Smooth muscle cell (in vitro differentiated cells): ENCODE measurements at regions not wholly inside any gene's neighbourhood (a gene's known extent, or its start where the extent isn't known, plus 50 kb on each side); places are given as distances from the start of the nearest gene placed in this dataset.

Experiments used
- DNase-seq: peaks from one replicate; lab custom pipeline; 2025; ENCODE audit not compliant: unreplicated experiment; lab: John Stamatoyannopoulos, UW
- H2AFZ ChIP-seq: fragments of 200-600 bp; sonication (generic); 2 replicates; pipeline ENCODE4 v1.6.0; 2016; ENCODE audit warnings: antibody characterized with exemption, low read depth, mild to moderate bottlenecking
- H3F3A ChIP-seq: fragments of 200-600 bp; sonication (generic); 2 replicates; pipeline ENCODE4 v1.6.0; 2017; ENCODE audit warnings: antibody characterized with exemption, low read depth
- H3K27ac ChIP-seq: fragments of 200-600 bp; sonication (generic); 2 replicates; pipeline ENCODE4 v1.5.1; 2016; ENCODE audit warnings: low read depth, mild to moderate bottlenecking
- H3K27me3 ChIP-seq: fragments of 200-600 bp; sonication (generic); 2 replicates; pipeline ENCODE4 v1.6.1; 2016; ENCODE audit warnings: low read depth, mild to moderate bottlenecking
- H3K36me3 ChIP-seq: fragments of 200-600 bp; sonication (generic); 2 replicates; pipeline ENCODE4 v1.5.1; 2016; ENCODE audit warnings: low read depth
- H3K4me1 ChIP-seq: fragments of 200-600 bp; sonication (generic); 2 replicates; pipeline ENCODE4 v1.5.1; 2016; ENCODE audit warnings: low read depth
- H3K4me2 ChIP-seq: fragments of 200-600 bp; sonication (generic); 2 replicates; pipeline ENCODE4 v1.6.0; 2016; ENCODE audit warnings: mild to moderate bottlenecking
- H3K4me3 ChIP-seq: fragments of 200-600 bp; sonication (generic); 2 replicates; pipeline ENCODE4 v1.5.1; 2016; ENCODE audit warnings: mild to moderate bottlenecking
- H3K79me2 ChIP-seq: fragments of 200-600 bp; sonication (generic); 2 replicates; pipeline ENCODE4 v1.6.0; 2016; ENCODE audit warnings: low read depth, mild to moderate bottlenecking
- H3K9ac ChIP-seq: fragments of 200-600 bp; sonication (generic); 2 replicates; pipeline ENCODE4 v1.6.0; 2016; ENCODE audit warnings: low read depth
- H3K9me3 ChIP-seq: fragments of 200-600 bp; sonication (generic); replicated peaks from 2 replicates; pipeline ENCODE4 v1.5.1; 2016; ENCODE audit warnings: low read depth
- H4K20me1 ChIP-seq: fragments of 200-600 bp; sonication (generic); 2 replicates; pipeline ENCODE4 v1.6.0; 2016; ENCODE audit warnings: low read depth
- WGBS: methylation state at CpG from one replicate; pipeline ENCODE4 v1.1.7; 2016; ENCODE audit warnings: low lambda C conversion rate; 5-methylcytosine and 5-hydroxymethylcytosine counted together
- TF ChIP-seq, protein P1 (sequence below): fragments of 200-600 bp; sonication (generic); IDR thresholded peaks from 2 replicates; pipeline ENCODE4 v1.5.1; 2017; ENCODE audit warnings: borderline replicate concordance, mild to moderate bottlenecking, antibody characterized with exemption; ENCODE audit not compliant: insufficient read depth, poor library complexity, severe bottlenecking

DNA sequence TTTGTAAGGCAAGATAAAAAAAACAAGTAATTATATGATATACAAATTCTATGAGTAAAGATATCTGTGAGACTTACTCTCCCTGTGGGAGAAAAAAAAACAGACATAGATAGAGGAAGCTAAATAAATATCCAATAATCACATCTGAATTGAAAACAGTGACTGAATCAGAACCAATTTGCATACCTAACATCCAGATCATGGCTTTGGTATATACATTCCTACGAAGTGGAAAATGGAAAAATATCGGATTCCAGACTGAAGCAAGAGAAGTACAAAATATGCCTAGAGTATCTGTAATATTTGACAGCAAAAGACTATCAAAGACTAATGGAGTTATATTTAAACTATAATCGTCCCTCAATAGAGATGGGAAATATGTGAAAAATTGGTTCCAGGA, 1108.1 kb upstream of the CHAC2 start:
- Histone ChIP-seq H3K27me3 (no peaks in the 10 kb centered on the region), H3K4me2 (no peak overlapping the region), H3F3A (no peaks in the 10 kb centered on the region), H2AFZ (no peak overlapping the region), H3K27ac (no peak overlapping the region), H3K4me3 (no peak overlapping the region), H4K20me1 (no peaks in the 10 kb centered on the region), H3K9me3 (no peaks in the 10 kb centered on the region), H3K4me1 (no peaks in the 10 kb centered on the region), H3K9ac (no peak overlapping the region), H3K79me2 (no peaks in the 10 kb centered on the region), H3K36me3 (no peaks in the 10 kb centered on the region)
- TF ChIP-seq, protein P1, sequence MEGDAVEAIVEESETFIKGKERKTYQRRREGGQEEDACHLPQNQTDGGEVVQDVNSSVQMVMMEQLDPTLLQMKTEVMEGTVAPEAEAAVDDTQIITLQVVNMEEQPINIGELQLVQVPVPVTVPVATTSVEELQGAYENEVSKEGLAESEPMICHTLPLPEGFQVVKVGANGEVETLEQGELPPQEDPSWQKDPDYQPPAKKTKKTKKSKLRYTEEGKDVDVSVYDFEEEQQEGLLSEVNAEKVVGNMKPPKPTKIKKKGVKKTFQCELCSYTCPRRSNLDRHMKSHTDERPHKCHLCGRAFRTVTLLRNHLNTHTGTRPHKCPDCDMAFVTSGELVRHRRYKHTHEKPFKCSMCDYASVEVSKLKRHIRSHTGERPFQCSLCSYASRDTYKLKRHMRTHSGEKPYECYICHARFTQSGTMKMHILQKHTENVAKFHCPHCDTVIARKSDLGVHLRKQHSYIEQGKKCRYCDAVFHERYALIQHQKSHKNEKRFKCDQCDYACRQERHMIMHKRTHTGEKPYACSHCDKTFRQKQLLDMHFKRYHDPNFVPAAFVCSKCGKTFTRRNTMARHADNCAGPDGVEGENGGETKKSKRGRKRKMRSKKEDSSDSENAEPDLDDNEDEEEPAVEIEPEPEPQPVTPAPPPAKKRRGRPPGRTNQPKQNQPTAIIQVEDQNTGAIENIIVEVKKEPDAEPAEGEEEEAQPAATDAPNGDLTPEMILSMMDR, result no peak
- DNase-seq, result no peak
- 82% methylated on average over 3 of the region's 3 CpGs for WGBS

DNA sequence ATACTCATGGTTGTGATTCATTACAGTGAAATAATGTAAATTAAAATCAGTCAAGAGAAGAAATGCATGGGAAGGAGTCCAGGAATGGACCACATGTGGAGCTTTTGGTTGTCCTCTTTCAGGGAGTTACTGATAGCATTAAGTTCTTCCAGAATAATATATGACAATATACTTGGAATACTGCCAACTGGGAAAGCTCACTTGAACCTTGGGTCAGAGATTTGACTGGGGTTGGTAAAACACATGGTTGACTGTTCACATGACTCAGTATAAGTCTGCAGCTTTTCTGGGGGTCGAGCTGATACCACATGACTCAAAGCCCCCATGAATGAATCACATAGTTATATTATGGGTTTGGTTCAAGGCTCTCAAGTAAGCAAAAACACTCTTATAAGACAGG, 1109.0 kb upstream of the CHAC2 start:
- H3K27me3 ChIP-seq, result no peaks in the 10 kb centered on the region
- H3K9ac ChIP-seq, result no peak overlapping the region
- 15% methylated on average over 1 of the region's 1 CpG for WGBS

DNA sequence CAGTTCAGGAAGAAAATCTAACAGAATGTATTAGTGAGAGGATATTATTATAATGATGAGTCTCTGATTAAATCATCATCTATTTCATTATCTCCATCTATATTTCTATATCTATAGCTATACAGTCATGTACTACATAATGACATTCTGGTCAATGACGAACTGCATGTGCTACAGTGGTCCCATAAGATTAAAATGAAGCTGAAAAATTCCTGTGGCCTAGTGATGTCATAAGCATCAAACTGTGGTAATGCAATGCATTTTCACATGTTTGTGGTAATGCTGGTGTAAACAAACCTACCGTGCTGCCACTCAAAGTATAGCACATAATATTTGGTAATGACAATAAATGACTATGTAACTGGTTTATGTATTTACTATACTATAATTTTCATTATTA, 1127.9 kb upstream of the CHAC2 start:
- no peak for DNase-seq
- no peak overlapping the region for H3K4me3 ChIP-seq
- H3K79me2 ChIP-seq, result no peaks in the 10 kb centered on the region
- no peak overlapping the region for H3K27ac ChIP-seq
- H3K9ac ChIP-seq, result no peak overlapping the region
- H2AFZ ChIP-seq, result no peak overlapping the region
- no peaks in the 10 kb centered on the region for H3K4me1 ChIP-seq
- 30% methylated on average over 2 of the region's 2 CpGs for whole genome bisulfite sequencing
- H3F3A ChIP-seq, result no peaks in the 10 kb centered on the region
- no peak overlapping the region for H3K4me2 ChIP-seq
- no peaks in the 10 kb centered on the region for H3K27me3 ChIP-seq
- H4K20me1 ChIP-seq, result no peaks in the 10 kb centered on the region
- no peaks in the 10 kb centered on the region for H3K9me3 ChIP-seq
- no peaks in the 10 kb centered on the region for H3K36me3 ChIP-seq
- TF ChIP-seq, protein P1, result no peak

More for the DNA sequence above, 1109.0 kb upstream of the CHAC2 start:
- Histone ChIP-seq H3F3A (no peaks in the 10 kb centered on the region), H3K4me2 (peak overlapping the region; percentile 20), H3K36me3 (no peaks in the 10 kb centered on the region), H3K4me3 (no peak overlapping the region), H2AFZ (no peak overlapping the region), H3K4me1 (no peaks in the 10 kb centered on the region), H3K9me3 (no peaks in the 10 kb centered on the region), H4K20me1 (no peaks in the 10 kb centered on the region), H3K79me2 (no peaks in the 10 kb centered on the region), H3K27ac (peak overlapping the region; percentile 51)
- DNase-seq, result no peak
- TF ChIP-seq, protein P1, result no peak

DNA sequence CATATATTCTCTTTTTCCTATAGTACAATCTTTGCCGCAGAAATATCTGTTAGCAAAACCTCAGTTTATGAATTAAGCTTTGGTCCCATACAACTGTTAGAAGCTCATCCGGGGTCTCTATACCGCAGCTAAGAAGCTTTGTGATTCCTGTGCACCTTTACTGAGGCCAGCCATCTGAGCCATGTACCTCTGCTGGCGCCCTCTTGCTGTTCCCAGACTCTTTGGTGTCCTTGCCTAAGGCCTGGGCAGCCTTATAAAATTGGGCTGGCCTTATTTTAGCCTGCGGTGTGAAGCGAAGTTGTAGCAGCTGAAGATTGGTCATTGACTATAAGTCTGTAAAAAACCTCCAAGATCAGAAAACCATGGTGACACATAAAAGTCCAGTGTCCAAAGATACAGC, 1135.1 kb upstream of the CHAC2 start:
- no peak overlapping the region for H2AFZ ChIP-seq
- no peak overlapping the region for H3K4me2 ChIP-seq
- H4K20me1 ChIP-seq, result no peaks in the 10 kb centered on the region
- TF ChIP-seq, protein P1, result no peak
- no peaks in the 10 kb centered on the region for H3K9me3 ChIP-seq
- H3K27ac ChIP-seq, result no peak overlapping the region
- H3K4me1 ChIP-seq, result no peaks in the 10 kb centered on the region
- no peaks in the 10 kb centered on the region for H3K36me3 ChIP-seq
- H3K27me3 ChIP-seq, result no peaks in the 10 kb centered on the region
- no peak for DNase-seq
- WGBS, result 89% methylated on average over 6 of the region's 6 CpGs
- H3K79me2 ChIP-seq, result no peaks in the 10 kb centered on the region
- no peak overlapping the region for H3K9ac ChIP-seq
- H3F3A ChIP-seq, result no peaks in the 10 kb centered on the region
- H3K4me3 ChIP-seq, result no peak overlapping the region
